OCI-LY7 (cell line): ENCODE measurements at regions not wholly inside any gene's neighbourhood (a gene's known extent, or its start where the extent isn't known, plus 50 kb on each side); places are given as distances from the start of the nearest gene placed in this dataset.
"Not testable (repeated sequence)": the region's sequence is repeated elsewhere in the genome, so short reads cannot be mapped to it uniquely, and the experiment has no call there.

Source experiments
- BruUV-seq: library from RNA; stranded (reverse); fragments of 400-500 nt; replicated peaks from 2 replicates; lab custom pipeline; 2021; lab: Mats Ljungman, UMichigan
- CTCF ChIA-PET: fragments of 300-600 bp; sonication (Branson Sonifier 250); formaldehyde crosslinking; loops from one replicate; lab custom pipeline; 2022; ENCODE audit warnings: antibody characterized with exemption; ENCODE audit not compliant: unreplicated experiment; lab: Charles Lee
- POLR2A ChIA-PET: fragments of 300-600 bp; sonication (Branson Sonifier 250); formaldehyde crosslinking; loops from one replicate; lab custom pipeline; 2022; ENCODE audit warnings: antibody characterized with exemption; lab: Charles Lee
- DNase-seq: peaks from one replicate; pipeline ENCODE4 v3.0.0-alpha.2; 2015; ENCODE audit warnings: low spot score
- H2AFZ ChIP-seq: fragments of 200-600 bp; sonication (generic), shearing (Covaris generic); 2 replicates; pipeline ENCODE4 v1.6.1; 2014; ENCODE audit warnings: mild to moderate bottlenecking, antibody characterized with exemption, low read length, moderate library complexity
- H3K27ac ChIP-seq: fragments of 200-600 bp; sonication (generic); 2 replicates; pipeline ENCODE4 v1.5.1; 2014; ENCODE audit warnings: mixed run types, low read depth, mild to moderate bottlenecking, moderate library complexity, low read length, inconsistent platforms; ENCODE audit not compliant: poor library complexity, severe bottlenecking
- H3K36me3 ChIP-seq: fragments of 200-600 bp; sonication (generic); 2 replicates; pipeline ENCODE4 v1.6.1; 2014; ENCODE audit warnings: mild to moderate bottlenecking, antibody characterized with exemption, low read length, moderate library complexity, mixed read lengths; ENCODE audit not compliant: insufficient read depth
- H3K4me1 ChIP-seq: fragments of 200-600 bp; sonication (generic); 2 replicates; pipeline ENCODE4 v1.5.1; 2014; ENCODE audit warnings: mild to moderate bottlenecking, low read length; ENCODE audit not compliant: insufficient read depth, poor library complexity, severe bottlenecking
- H3K4me2 ChIP-seq: fragments of 200-600 bp; sonication (generic); 2 replicates; pipeline ENCODE4 v1.6.1; 2014; ENCODE audit warnings: mild to moderate bottlenecking, low read length
- H3K4me3 ChIP-seq: fragments of 200-600 bp; sonication (generic); 2 replicates; pipeline ENCODE4 v1.5.1; 2014; ENCODE audit warnings: mild to moderate bottlenecking, low read depth, low read length; ENCODE audit not compliant: poor library complexity, severe bottlenecking
- H3K79me2 ChIP-seq: fragments of 200-600 bp; sonication (generic); 2 replicates; pipeline ENCODE4 v1.6.1; 2016; ENCODE audit warnings: low read depth, mild to moderate bottlenecking, low read length, moderate library complexity, mixed read lengths; ENCODE audit not compliant: insufficient read depth
- H3K9me2 ChIP-seq: fragments of 200-600 bp; sonication (generic); 2 replicates; pipeline ENCODE4 v1.6.1; 2016; ENCODE audit warnings: mild to moderate bottlenecking, low read length, mixed read lengths; ENCODE audit not compliant: insufficient read depth
- H3K9me3 ChIP-seq: fragments of 200-600 bp; sonication (generic); 2 replicates; pipeline ENCODE4 v1.6.1; 2014; ENCODE audit warnings: mild to moderate bottlenecking, mixed run types, low read length, mixed read lengths
- H4K20me1 ChIP-seq: fragments of 200-600 bp; sonication (generic); 2 replicates; pipeline ENCODE4 v1.6.1; 2014; ENCODE audit warnings: mild to moderate bottlenecking, antibody characterized with exemption, low read length, moderate library complexity, mixed read lengths; ENCODE audit not compliant: insufficient read depth
- CTCF ChIP-seq: fragments of 200-600 bp; sonication (generic); conservative IDR thresholded peaks from 2 replicates; pipeline ENCODE4 v1.5.1; 2014; ENCODE audit warnings: mild to moderate bottlenecking, antibody characterized with exemption, low read length, moderate library complexity, mixed read lengths
- EZH2phosphoT487 ChIP-seq: fragments of 200-600 bp; sonication (generic); IDR thresholded peaks from 2 replicates; pipeline ENCODE4 v1.6.1; 2018; ENCODE audit warnings: low read depth, borderline replicate concordance, mild to moderate bottlenecking, mixed run types, antibody characterized with exemption, low read length, moderate library complexity, mixed read lengths
- intact Hi-C: fragments of 100-400 bp; cut with micrococcal nuclease; formaldehyde crosslinking; loops from one replicate; pipeline ENCODE4 v1.10.0; 2022; ENCODE audit not compliant: unreplicated experiment

DNA sequence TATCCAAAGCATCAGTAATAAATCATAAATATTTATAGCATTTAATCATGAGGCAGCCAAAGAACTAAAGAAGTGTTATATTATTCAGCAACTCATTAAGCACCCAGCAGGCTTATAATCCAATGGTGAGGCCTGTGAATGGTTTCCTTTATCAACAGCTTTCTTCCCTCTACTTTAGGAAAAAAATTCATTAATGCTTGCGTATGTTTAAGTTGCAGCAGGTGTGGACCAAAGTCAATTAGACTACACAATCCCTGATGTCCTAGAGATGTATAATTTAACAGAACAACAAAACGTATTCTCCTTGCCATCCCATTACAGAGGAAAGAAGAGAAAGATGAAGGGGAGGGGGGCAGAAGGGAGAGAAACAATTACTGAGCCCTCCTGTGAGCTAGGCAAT lies 87.7 kb upstream of the MAGI3 start:
- Histone ChIP-seq H3K79me2 (no peaks in the 10 kb centered on the region), H3K27ac (no peak overlapping the region), H3K4me2 (no peak overlapping the region), H4K20me1 (no peaks in the 10 kb centered on the region), H2AFZ (no peak overlapping the region), H3K9me2 (no peaks in the 10 kb centered on the region), H3K4me3 (no peak overlapping the region), H3K36me3 (no peaks in the 10 kb centered on the region), H3K9me3 (no peaks in the 10 kb centered on the region), H3K4me1 (no peaks in the 10 kb centered on the region)
- BruUV-seq, result no TSS peak
- ChIA-PET CTCF (interaction anchor here (0.6 kb wide), 1 partner anchor 304 kb away, joined by 4 read pairs; no protein-coding TSS in a partner anchor), POLR2A (no interaction called here)
- intact Hi-C loops, result no loop called here
- TF ChIP-seq CTCF (no peak), EZH2phosphoT487 (no peak)
- no peak for DNase-seq

DNA sequence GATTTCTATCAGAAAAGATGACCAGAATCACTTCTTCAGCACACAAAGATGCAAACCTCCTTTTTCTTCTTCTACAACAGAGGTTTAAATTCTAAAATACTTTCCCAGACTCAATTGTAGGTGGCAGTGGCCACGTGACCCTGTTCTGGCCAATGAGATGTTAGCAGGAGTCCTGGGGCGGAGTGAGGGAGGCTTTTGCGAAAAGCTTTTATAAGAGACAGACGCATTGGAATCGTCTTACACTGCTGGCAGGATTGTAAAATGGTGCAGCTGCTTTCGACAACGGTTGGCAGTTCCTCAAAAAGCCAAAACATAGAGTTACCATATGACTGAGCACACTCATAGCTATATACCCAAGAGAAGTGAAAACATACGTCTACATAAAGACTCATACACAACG lies 87.0 kb upstream of the MAGI3 start:
- no peak for DNase-seq
- ChIA-PET CTCF (interaction anchor here (0.6 kb wide), 1 partner anchor 304 kb away, joined by 4 read pairs; no protein-coding TSS in a partner anchor), POLR2A (no interaction called here)
- H3K4me2 ChIP-seq, result no peak overlapping the region
- BruUV-seq, result no TSS peak
- no peak overlapping the region for H2AFZ ChIP-seq
- H3K27ac ChIP-seq, result no peak overlapping the region
- no peaks in the 10 kb centered on the region for H3K9me2 ChIP-seq
- no peak for TF ChIP-seq CTCF
- no peak for TF ChIP-seq EZH2phosphoT487
- H3K36me3 ChIP-seq, result no peaks in the 10 kb centered on the region
- H4K20me1 ChIP-seq, result no peaks in the 10 kb centered on the region
- no peaks in the 10 kb centered on the region for H3K4me1 ChIP-seq
- intact Hi-C loops, result no loop called here
- no peaks in the 10 kb centered on the region for H3K9me3 ChIP-seq
- no peak overlapping the region for H3K4me3 ChIP-seq
- no peaks in the 10 kb centered on the region for H3K79me2 ChIP-seq

DNA sequence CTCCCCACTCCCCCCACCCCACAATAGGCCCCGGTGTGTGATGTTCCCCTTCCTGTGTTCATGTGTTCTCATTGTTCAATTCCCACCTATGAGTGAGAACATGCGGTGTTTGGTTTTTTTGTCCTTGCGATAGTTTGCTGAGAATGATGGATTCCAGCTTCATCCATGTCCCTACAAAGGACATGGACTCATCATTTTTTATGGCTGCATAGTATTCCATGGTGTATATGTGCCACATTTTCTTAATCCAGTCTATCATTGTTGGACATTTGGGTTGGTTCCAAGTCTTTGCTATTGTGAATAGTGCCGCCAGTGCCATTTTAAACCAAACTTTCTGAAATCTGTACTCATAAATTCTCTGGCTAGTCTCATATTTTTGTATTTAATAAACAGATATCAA lies 85.3 kb upstream of the MAGI3 start:
- H3K4me1 ChIP-seq, H3K27ac ChIP-seq, BruUV-seq, H4K20me1 ChIP-seq, DNase-seq, H3K79me2 ChIP-seq, H3K4me2 ChIP-seq, POLR2A ChIA-PET, H3K9me3 ChIP-seq, H3K36me3 ChIP-seq, H2AFZ ChIP-seq, intact Hi-C loops, H3K4me3 ChIP-seq, CTCF ChIA-PET, H3K9me2 ChIP-seq: not testable (repeated sequence)
